B cell (primary cell): ENCODE measurements at regions not wholly inside any gene's neighbourhood (a gene's known extent, or its start where the extent isn't known, plus 50 kb on each side); places are given as distances from the start of the nearest gene placed in this dataset.

ENCODE experiments used
- EZH2 ChIP-seq: IDR thresholded peaks from 2 replicates; pipeline ENCODE4 v1.6.1; 2012; ENCODE audit warnings: borderline replicate concordance, low read depth, mild to moderate bottlenecking, moderate library complexity, low read length; ENCODE audit not compliant: insufficient read depth, poor library complexity, severe bottlenecking
- TF ChIP-seq, protein P1 (sequence below): fragments of 200-600 bp; IDR thresholded peaks from one replicate; pipeline ENCODE4 v1.8.0; 2022; ENCODE audit warnings: antibody characterized with exemption, mild to moderate bottlenecking

DNA sequence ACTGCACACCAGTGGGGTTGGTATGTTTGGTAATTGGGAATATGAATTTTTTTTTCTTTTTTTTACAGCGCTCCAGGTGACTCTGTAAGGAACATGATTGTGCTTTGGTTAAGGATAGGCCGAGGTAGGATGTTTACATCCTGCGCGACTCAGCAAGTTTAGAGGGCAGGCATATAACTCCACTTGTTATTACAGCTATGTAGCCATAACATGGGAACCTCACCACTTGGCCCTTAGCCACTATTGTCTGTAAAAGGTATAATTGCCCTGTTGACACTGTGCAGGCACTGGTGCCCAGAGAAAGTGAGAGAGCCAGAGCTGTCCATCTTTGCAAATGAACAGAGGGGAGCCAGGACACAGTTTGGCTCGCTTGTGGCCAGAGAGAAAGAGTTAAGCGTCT is 172.9 kb downstream of the MCHR2 start:
- TF ChIP-seq, protein P1, sequence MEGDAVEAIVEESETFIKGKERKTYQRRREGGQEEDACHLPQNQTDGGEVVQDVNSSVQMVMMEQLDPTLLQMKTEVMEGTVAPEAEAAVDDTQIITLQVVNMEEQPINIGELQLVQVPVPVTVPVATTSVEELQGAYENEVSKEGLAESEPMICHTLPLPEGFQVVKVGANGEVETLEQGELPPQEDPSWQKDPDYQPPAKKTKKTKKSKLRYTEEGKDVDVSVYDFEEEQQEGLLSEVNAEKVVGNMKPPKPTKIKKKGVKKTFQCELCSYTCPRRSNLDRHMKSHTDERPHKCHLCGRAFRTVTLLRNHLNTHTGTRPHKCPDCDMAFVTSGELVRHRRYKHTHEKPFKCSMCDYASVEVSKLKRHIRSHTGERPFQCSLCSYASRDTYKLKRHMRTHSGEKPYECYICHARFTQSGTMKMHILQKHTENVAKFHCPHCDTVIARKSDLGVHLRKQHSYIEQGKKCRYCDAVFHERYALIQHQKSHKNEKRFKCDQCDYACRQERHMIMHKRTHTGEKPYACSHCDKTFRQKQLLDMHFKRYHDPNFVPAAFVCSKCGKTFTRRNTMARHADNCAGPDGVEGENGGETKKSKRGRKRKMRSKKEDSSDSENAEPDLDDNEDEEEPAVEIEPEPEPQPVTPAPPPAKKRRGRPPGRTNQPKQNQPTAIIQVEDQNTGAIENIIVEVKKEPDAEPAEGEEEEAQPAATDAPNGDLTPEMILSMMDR, result no peak
- TF ChIP-seq EZH2, result no peak
